Nephron (organoid): ENCODE measurements at regions not wholly inside any gene's neighbourhood (a gene's known extent, or its start where the extent isn't known, plus 50 kb on each side); places are given as distances from the start of the nearest gene placed in this dataset.
"Not testable (repeated sequence)": the region's sequence is repeated elsewhere in the genome, so short reads cannot be mapped to it uniquely, and the experiment has no call there.

ENCODE experiments used
- H3K27ac Mint-ChIP-seq, 3 experiments: 2 replicates each; pipeline ENCODE4 v1.8.0; 2020; ENCODE audit warnings: mixed read lengths in 3 of 3, mild to moderate bottlenecking in 2 of 3, moderate library complexity in 1 of 3
- H3K27me3 Mint-ChIP-seq: 2 replicates; pipeline ENCODE4 v1.8.0; 2021; ENCODE audit warnings: low read depth, mild to moderate bottlenecking, moderate library complexity, mixed read lengths
- H3K36me3 Mint-ChIP-seq: 2 replicates; pipeline ENCODE4 v1.8.0; 2020; ENCODE audit warnings: low read depth, mixed read lengths
- H3K4me1 Mint-ChIP-seq: 2 replicates; pipeline ENCODE4 v1.8.0; 2020; ENCODE audit warnings: mixed read lengths
- H3K4me3 Mint-ChIP-seq, 3 experiments: 2 replicates each; pipeline ENCODE4 v1.8.0; 2020; ENCODE audit warnings: mild to moderate bottlenecking in 3 of 3, mixed read lengths in 3 of 3, moderate library complexity in 2 of 3
- H3K9me3 Mint-ChIP-seq: 2 replicates; pipeline ENCODE4 v1.8.0; 2020; ENCODE audit warnings: mixed read lengths
- TF ChIP-seq, protein P1 (sequence below), 3 experiments: fragments of 200-600 bp; sonication (generic); IDR thresholded peaks; one replicate each; pipeline ENCODE4 v1.5.0; 2021; ENCODE audit warnings: antibody characterized with exemption in 3 of 3; ENCODE audit not compliant: unreplicated experiment in 3 of 3

DNA sequence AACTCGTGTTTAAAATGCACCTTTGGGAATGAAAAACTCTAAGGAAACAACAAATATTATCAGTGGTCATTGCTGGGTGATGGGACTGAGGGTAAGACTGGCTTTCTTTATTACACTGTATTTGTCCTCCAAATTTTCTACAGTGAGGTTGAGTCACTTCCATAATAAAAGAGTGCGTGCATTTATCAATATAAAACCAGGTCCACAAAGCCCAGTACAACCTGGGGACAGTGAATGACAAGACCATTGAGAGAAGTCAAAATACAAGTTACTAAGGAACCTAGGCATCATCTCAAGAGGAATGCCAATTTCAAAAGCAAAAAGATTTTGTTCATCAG, 76.4 kb downstream of the MAGED4 start:
- H3K9me3 Mint-ChIP-seq, result no peaks in the 10 kb centered on the region
- H3K4me1 Mint-ChIP-seq, result peaks cover 41% of the 10 kb centered on the region
- TF ChIP-seq, protein P1, sequence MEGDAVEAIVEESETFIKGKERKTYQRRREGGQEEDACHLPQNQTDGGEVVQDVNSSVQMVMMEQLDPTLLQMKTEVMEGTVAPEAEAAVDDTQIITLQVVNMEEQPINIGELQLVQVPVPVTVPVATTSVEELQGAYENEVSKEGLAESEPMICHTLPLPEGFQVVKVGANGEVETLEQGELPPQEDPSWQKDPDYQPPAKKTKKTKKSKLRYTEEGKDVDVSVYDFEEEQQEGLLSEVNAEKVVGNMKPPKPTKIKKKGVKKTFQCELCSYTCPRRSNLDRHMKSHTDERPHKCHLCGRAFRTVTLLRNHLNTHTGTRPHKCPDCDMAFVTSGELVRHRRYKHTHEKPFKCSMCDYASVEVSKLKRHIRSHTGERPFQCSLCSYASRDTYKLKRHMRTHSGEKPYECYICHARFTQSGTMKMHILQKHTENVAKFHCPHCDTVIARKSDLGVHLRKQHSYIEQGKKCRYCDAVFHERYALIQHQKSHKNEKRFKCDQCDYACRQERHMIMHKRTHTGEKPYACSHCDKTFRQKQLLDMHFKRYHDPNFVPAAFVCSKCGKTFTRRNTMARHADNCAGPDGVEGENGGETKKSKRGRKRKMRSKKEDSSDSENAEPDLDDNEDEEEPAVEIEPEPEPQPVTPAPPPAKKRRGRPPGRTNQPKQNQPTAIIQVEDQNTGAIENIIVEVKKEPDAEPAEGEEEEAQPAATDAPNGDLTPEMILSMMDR (IDR thresholded peaks at IDR 0.05; ENCODE audit: unreplicated experiment in 3 of 3), result no peak
- H3K36me3 Mint-ChIP-seq, result no peaks in the 10 kb centered on the region
- no peaks in the 10 kb centered on the region for H3K27me3 Mint-ChIP-seq
- H3K4me3 Mint-ChIP-seq, result peak overlapping the region; percentile 90 to 97 (median 92)
- peak overlapping the region; percentile 100 for H3K27ac Mint-ChIP-seq

DNA sequence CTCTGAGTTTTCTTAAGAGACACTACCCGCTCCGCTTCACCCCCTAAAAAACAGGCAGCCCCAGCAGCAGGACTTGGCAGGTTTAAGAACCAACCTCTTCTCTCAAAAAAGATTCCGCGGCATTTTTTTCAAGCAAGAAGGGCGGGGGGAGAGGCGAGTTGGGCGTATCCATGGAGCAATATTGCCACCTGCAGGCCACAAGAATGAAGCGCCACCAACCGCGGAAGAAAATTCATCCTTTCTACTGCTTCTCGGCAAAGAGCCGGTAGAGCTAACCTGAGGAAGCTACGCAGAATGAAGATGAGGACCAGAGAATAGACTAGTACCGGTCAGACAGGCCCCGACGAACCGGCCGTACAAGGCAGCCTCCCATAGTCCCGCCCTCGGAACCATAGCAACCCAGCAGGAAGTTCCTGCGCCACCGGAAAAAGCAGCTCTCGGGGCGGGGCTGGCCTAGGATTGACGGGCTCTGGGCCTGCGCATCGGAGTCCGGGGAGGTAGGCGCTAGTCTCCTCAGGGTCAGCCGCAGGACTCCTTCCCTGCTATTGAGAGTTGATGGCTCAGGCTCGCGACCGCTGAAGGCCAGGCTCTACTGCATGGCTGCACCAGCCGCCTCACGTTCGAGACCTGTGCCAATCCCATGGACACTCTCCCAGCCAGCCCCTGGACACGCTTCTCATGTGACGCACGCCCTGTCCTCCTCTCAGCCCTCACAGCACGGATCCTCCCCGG, 76.9 kb downstream of the MAGED4 start:
- Mint-ChIP-seq H3K9me3 (no peaks in the 10 kb centered on the region), H3K4me3 (peak overlapping the region; percentile 90 to 97 (median 92)), H3K4me1 (peaks cover 41% of the 10 kb centered on the region), H3K27ac (peak overlapping the region; percentile 100), H3K27me3 (no peaks in the 10 kb centered on the region), H3K36me3 (no peaks in the 10 kb centered on the region)
- TF ChIP-seq, protein P1 (IDR thresholded peaks at IDR 0.05; ENCODE audit: unreplicated experiment in 3 of 3), result peak; percentile 95 to 99 (median 98)

DNA sequence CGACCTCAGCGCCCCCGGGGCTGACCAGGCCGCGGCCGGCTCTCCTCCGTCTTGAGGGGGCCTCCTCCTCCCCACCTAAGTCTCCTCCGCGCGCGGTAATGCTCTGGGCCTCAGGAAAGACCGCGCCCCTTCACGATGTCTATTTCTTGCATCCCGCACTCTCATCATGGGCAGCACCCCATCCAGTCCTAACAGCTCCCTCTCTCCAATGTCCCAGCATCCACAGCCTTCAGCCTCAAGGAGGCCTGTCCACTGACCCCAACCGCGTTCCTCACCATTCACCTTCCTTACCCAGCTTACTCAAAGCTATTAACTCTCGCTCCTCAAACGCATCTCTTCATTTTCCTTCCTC, 77.5 kb downstream of the MAGED4 start:
- Mint-ChIP-seq H3K27me3 (no peaks in the 10 kb centered on the region), H3K4me1 (peaks cover 41% of the 10 kb centered on the region), H3K4me3 (peak overlapping the region; percentile 90 to 97 (median 92)), H3K27ac (peak overlapping the region; percentile 100), H3K36me3 (no peaks in the 10 kb centered on the region), H3K9me3 (no peaks in the 10 kb centered on the region)
- TF ChIP-seq, protein P1 (IDR thresholded peaks at IDR 0.05; ENCODE audit: unreplicated experiment in 3 of 3), result no peak

DNA sequence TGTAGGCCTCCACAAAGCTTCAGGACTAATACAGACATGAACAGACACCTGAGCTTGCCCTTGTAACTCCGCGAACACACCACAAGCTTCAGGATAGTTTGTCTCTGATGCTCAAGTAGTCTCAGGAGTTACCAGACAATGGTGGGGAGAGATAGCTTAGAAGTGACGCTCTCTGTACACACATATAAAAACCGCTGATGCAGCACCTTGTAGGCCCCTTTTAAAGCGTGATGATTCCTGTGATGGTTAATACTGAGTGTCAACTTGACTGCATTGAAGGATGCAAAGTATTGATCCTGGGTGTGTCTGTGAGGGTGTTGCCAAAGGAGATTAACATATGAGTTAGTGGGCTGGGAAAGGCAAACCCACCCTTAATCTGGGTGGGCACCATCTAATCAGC, 78.7 kb downstream of the MAGED4 start:
- peak overlapping the region; percentile 64 to 100 (median 71) for H3K27ac Mint-ChIP-seq
- H3K4me3 Mint-ChIP-seq, result peak overlapping the region in 2 of 3 experiments; percentile 53 to 63
- peaks cover 41% of the 10 kb centered on the region for H3K4me1 Mint-ChIP-seq
- TF ChIP-seq, protein P1 (IDR thresholded peaks at IDR 0.05; ENCODE audit: unreplicated experiment in 3 of 3), result no peak
- H3K27me3 Mint-ChIP-seq, result no peaks in the 10 kb centered on the region
- H3K9me3 Mint-ChIP-seq, result no peaks in the 10 kb centered on the region
- H3K36me3 Mint-ChIP-seq, result no peaks in the 10 kb centered on the region

DNA sequence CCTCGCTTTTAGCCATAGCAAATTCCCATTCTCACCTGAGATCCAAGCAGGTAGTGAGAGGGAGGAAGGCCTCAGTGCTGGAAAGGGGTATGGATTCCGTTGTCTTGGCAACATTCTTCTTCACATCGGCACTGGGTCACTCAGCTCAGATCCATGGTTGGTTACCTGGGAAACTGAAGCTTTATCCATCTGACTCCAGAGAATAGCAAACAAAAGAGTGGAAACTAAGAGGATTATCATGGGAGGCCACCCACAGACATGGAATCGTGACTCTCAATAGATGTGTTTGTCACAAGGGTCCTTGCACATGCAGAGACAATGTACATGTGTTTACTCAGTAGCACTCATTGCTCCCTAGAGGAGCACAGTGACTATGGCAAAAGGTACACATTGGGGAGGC, 81.0 kb downstream of the MAGED4 start:
- Mint-ChIP-seq H3K9me3 (no peaks in the 10 kb centered on the region), H3K27me3 (peaks cover 7% of the 10 kb centered on the region), H3K27ac (no peak overlapping the region), H3K4me1 (peaks cover 30% of the 10 kb centered on the region), H3K36me3 (no peaks in the 10 kb centered on the region), H3K4me3 (no peak overlapping the region)
- TF ChIP-seq, protein P1 (IDR thresholded peaks at IDR 0.05; ENCODE audit: unreplicated experiment in 3 of 3), result no peak

DNA sequence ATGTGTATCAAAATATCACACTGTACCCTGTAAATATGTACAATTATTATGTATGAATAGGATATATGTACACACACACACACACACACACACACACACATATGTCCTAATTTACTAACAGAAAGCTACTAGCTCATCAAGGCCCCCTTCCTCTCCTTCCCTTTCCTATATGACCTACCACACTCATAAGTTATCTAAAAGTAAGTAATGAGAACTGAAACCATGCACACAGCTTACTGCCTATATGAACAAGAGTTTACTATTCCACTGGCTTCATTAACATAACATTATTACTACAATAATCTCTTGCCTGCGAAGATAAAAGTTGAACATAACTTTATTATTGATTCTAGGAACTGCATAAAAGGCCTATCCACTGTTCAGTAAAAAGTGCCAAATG, 83.8 kb downstream of the MAGED4 start:
- H3K9me3 Mint-ChIP-seq, H3K4me3 Mint-ChIP-seq, H3K36me3 Mint-ChIP-seq, H3K27ac Mint-ChIP-seq: not testable (repeated sequence)
- H3K27me3 Mint-ChIP-seq, result peaks cover 16% of the 10 kb centered on the region
- H3K4me1 Mint-ChIP-seq, result peaks cover 16% of the 10 kb centered on the region
